ENCODE measurements at regions not wholly inside any gene's neighbourhood (a gene's known extent, or its start where the extent isn't known, plus 50 kb on each side); places are given as distances from the start of the nearest gene placed in this dataset.

- intact Hi-C loops (cut with micrococcal nuclease) = no loop called here
- Mint-ChIP-seq H3K9me3 (peaks cover 0 to 4% (median 0%) of the 10 kb centered on the region in 7 donors), H3K27me3 (ENCODE audit: low read depth in 3 of 3) (no peaks in the 10 kb centered on the region), H3K36me3 (no peaks in the 10 kb centered on the region), H3K4me3 (no peak overlapping the region), H3K27ac (no peak overlapping the region), H3K4me1 (no peaks in the 10 kb centered on the region)
- no peak for DNase-seq
- H3K79me2 ChIP-seq (ENCODE audit: insufficient read depth, low read length) = no peaks in the 10 kb centered on the region
- 98% methylated on average over 6 of the region's 8 CpGs for WGBS (ENCODE audit: insufficient coverage)
- H3K4me3 ChIP-seq (replicated peaks in 1 of 3; ENCODE audit: low read depth in 2 of 3, low read length in 3 of 3) = no peak overlapping the region
- no peak overlapping the region for H3K9ac ChIP-seq (ENCODE audit: insufficient read depth, low read length, poor library complexity, severe bottlenecking)
- TF ChIP-seq, protein P1, sequence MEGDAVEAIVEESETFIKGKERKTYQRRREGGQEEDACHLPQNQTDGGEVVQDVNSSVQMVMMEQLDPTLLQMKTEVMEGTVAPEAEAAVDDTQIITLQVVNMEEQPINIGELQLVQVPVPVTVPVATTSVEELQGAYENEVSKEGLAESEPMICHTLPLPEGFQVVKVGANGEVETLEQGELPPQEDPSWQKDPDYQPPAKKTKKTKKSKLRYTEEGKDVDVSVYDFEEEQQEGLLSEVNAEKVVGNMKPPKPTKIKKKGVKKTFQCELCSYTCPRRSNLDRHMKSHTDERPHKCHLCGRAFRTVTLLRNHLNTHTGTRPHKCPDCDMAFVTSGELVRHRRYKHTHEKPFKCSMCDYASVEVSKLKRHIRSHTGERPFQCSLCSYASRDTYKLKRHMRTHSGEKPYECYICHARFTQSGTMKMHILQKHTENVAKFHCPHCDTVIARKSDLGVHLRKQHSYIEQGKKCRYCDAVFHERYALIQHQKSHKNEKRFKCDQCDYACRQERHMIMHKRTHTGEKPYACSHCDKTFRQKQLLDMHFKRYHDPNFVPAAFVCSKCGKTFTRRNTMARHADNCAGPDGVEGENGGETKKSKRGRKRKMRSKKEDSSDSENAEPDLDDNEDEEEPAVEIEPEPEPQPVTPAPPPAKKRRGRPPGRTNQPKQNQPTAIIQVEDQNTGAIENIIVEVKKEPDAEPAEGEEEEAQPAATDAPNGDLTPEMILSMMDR (IDR thresholded peaks at IDR 0.05) = no peak
- H3K36me3 ChIP-seq (replicated peaks in 1 of 2; ENCODE audit: control insufficient read depth in 1 of 2, insufficient read depth in 2 of 2, low read length in 2 of 2) = no peaks in the 10 kb centered on the region
- no peak overlapping the region for H3K4me2 ChIP-seq (replicated peaks; ENCODE audit: extremely low read depth, low read length, poor library complexity, severe bottlenecking)
- H3K4me1 ChIP-seq (ENCODE audit: control insufficient read depth in 1 of 2, insufficient read depth in 2 of 2, low read length in 2 of 2) = no peaks in the 10 kb centered on the region
- no peaks in the 10 kb centered on the region for H3K9me3 ChIP-seq (replicated peaks in 1 of 2; ENCODE audit: control insufficient read depth in 1 of 2, insufficient read depth in 1 of 2, low read length in 2 of 2)
- H3K27me3 ChIP-seq (ENCODE audit: control insufficient read depth in 2 of 2, insufficient read depth in 2 of 2, low read length in 2 of 2) = no peaks in the 10 kb centered on the region
- no peaks in the 10 kb centered on the region for H4K20me1 ChIP-seq (ENCODE audit: insufficient read depth, low read length)
- no peak overlapping the region for H2AFZ ChIP-seq (ENCODE audit: insufficient read depth, low read depth, low read length, poor library complexity, severe bottlenecking)
- no peak overlapping the region for H3K27ac ChIP-seq (ENCODE audit: low read depth in 1 of 2, low read length in 2 of 2)
Observed at GRCh38 chr3:191523148-191523547, 62.2 kb downstream of the PYDC2 start.

DNA sequence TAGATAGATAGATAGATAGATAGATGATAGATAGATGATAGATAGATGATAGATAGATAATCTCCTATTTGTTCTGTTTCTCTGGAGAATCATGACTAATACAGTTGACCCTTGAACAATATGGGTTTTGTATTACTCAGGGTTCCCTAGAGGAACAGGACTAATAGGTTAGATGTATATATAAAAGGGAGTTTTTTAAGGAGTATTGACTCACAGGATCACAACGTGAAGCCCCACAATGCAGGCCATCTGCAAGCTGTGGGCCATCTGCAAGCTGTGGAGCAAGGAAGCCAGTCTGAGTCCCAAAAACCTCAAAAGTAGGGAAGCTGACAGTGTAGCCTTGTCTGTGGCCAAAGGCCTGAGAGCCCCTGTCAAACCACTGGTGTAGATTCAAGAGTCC is 67.6 kb downstream of the PYDC2 start:
- Histone ChIP-seq H3K36me3 (replicated peaks in 1 of 2; ENCODE audit: control insufficient read depth in 1 of 2, insufficient read depth in 2 of 2, low read length in 2 of 2) (no peaks in the 10 kb centered on the region), H3K27ac (ENCODE audit: low read depth in 1 of 2, low read length in 2 of 2) (no peak overlapping the region), H3K4me1 (ENCODE audit: control insufficient read depth in 1 of 2, insufficient read depth in 2 of 2, low read length in 2 of 2) (no peaks in the 10 kb centered on the region), H2AFZ (ENCODE audit: insufficient read depth, low read depth, low read length, poor library complexity, severe bottlenecking) (no peak overlapping the region), H3K4me2 (replicated peaks; ENCODE audit: extremely low read depth, low read length, poor library complexity, severe bottlenecking) (no peak overlapping the region), H3K4me3 (replicated peaks in 1 of 3; ENCODE audit: low read depth in 2 of 3, low read length in 3 of 3) (no peak overlapping the region), H3K79me2 (ENCODE audit: insufficient read depth, low read length) (no peaks in the 10 kb centered on the region), H3K27me3 (ENCODE audit: control insufficient read depth in 2 of 2, insufficient read depth in 2 of 2, low read length in 2 of 2) (no peaks in the 10 kb centered on the region), H3K9ac (ENCODE audit: insufficient read depth, low read length, poor library complexity, severe bottlenecking) (no peak overlapping the region), H3K9me3 (replicated peaks in 1 of 2; ENCODE audit: control insufficient read depth in 1 of 2, insufficient read depth in 1 of 2, low read length in 2 of 2) (peaks cover 0 to 3% of the 10 kb centered on the region in 2 donors), H4K20me1 (ENCODE audit: insufficient read depth, low read length) (no peaks in the 10 kb centered on the region)
- no peaks in the 10 kb centered on the region for H3K36me3 Mint-ChIP-seq
- no peak overlapping the region for H3K4me3 Mint-ChIP-seq
- H3K9me3 Mint-ChIP-seq = peaks cover 0 to 4% (median 0%) of the 10 kb centered on the region in 7 donors
- intact Hi-C loops (cut with micrococcal nuclease) = no loop called here
- no CpG with 5 or more reads among the region's 1 CpG for WGBS (ENCODE audit: insufficient coverage)
- H3K4me1 Mint-ChIP-seq = no peaks in the 10 kb centered on the region
- DNase-seq = no peak
- TF ChIP-seq, protein P1 (IDR thresholded peaks at IDR 0.05) = no peak
- H3K27ac Mint-ChIP-seq = no peak overlapping the region
- H3K27me3 Mint-ChIP-seq (ENCODE audit: low read depth in 3 of 3) = no peaks in the 10 kb centered on the region

Data from CD14-positive monocyte (primary cell).